Subcutaneous abdominal adipose tissue (tissue), 5 donors: ENCODE measurements at regions not wholly inside any gene's neighbourhood (a gene's known extent, or its start where the extent isn't known, plus 50 kb on each side); places are given as distances from the start of the nearest gene placed in this dataset.
A peak's percentile ranks its signal among the peaks of the same experiment; 100 is the strongest.

Source experiments
- H3K27ac ChIP-seq: one replicate; pipeline ENCODE4 v1.7.0; 2013; ENCODE audit warnings: low read depth, mild to moderate bottlenecking, inconsistent platforms, low read length, moderate library complexity
- H3K27me3 ChIP-seq, 5 donors: one replicate each; pipeline ENCODE4 v1.7.0; 2013; ENCODE audit warnings: low read length in 5 of 5, inconsistent platforms in 1 of 5; ENCODE audit not compliant: control insufficient read depth in 5 of 5, insufficient read depth in 4 of 5
- H3K36me3 ChIP-seq, 5 donors: one replicate each; pipeline ENCODE4 v1.7.0; 2013; ENCODE audit warnings: low read length in 5 of 5; ENCODE audit not compliant: control insufficient read depth in 5 of 5, insufficient read depth in 5 of 5
- H3K4me1 ChIP-seq, 5 donors: one replicate each; pipeline ENCODE4 v1.7.0; 2013; ENCODE audit warnings: low read length in 5 of 5, mild to moderate bottlenecking in 3 of 5, moderate library complexity in 1 of 5; ENCODE audit not compliant: control insufficient read depth in 5 of 5, insufficient read depth in 5 of 5
- H3K4me3 ChIP-seq, 5 donors: one replicate each; pipeline ENCODE4 v1.7.0; 2013; ENCODE audit warnings: low read length in 5 of 5, low read depth in 1 of 5
- H3K9ac ChIP-seq, 5 donors: one replicate each; pipeline ENCODE4 v1.7.0; 2013; ENCODE audit warnings: low read length in 5 of 5, mild to moderate bottlenecking in 4 of 5, moderate library complexity in 3 of 5
- H3K9me3 ChIP-seq, 5 donors: one replicate each; pipeline ENCODE4 v1.7.0; 2013; ENCODE audit warnings: low read length in 5 of 5; ENCODE audit not compliant: control insufficient read depth in 5 of 5
- donor health status: healthy.
- donor health status: healthy.
- donor health status: healthy.
- donor health status: healthy.
- donor health status: healthy.

GRCh38 chr5:4928409-4928808 lies 211.7 kb upstream of the ADAMTS16 start:
- Histone ChIP-seq H3K27me3 (no peaks in the 10 kb centered on the region), H3K4me3 (no peak overlapping the region), H3K9me3 (peaks cover 0 to 5% (median 0%) of the 10 kb centered on the region in 5 donors), H3K4me1 (peaks cover 0 to 28% (median 6%) of the 10 kb centered on the region in 5 donors), H3K9ac (no peak overlapping the region), H3K27ac (no peak overlapping the region), H3K36me3 (no peaks in the 10 kb centered on the region)

- Histone ChIP-seq H3K9me3 (peaks cover 0 to 5% (median 0%) of the 10 kb centered on the region in 5 donors), H3K9ac (no peak overlapping the region), H3K36me3 (no peaks in the 10 kb centered on the region), H3K4me3 (no peak overlapping the region), H3K4me1 (peaks cover 0 to 28% (median 6%) of the 10 kb centered on the region in 5 donors), H3K27me3 (no peaks in the 10 kb centered on the region), H3K27ac (no peak overlapping the region)
These were observed 211.0 kb upstream of the ADAMTS16 start for GRCh38 chr5:4929092-4929655.

- Histone ChIP-seq H3K27ac (no peak overlapping the region), H3K4me1 (peaks cover 0 to 25% (median 15%) of the 10 kb centered on the region in 5 donors), H3K27me3 (no peaks in the 10 kb centered on the region), H3K9ac (no peak overlapping the region), H3K4me3 (no peak overlapping the region), H3K9me3 (no peaks in the 10 kb centered on the region), H3K36me3 (no peaks in the 10 kb centered on the region)
These were observed 200.9 kb upstream of the ADAMTS16 start for GRCh38 chr5:4939042-4939781.

GRCh38 chr5:4941161-4941560 lies 199.0 kb upstream of the ADAMTS16 start:
- peaks cover 0 to 25% (median 12%) of the 10 kb centered on the region in 5 donors for H3K4me1 ChIP-seq
- no peak overlapping the region for H3K4me3 ChIP-seq
- H3K27me3 ChIP-seq, result no peaks in the 10 kb centered on the region
- H3K27ac ChIP-seq, result no peak overlapping the region
- H3K9me3 ChIP-seq, result no peaks in the 10 kb centered on the region
- H3K9ac ChIP-seq, result no peak overlapping the region
- no peaks in the 10 kb centered on the region for H3K36me3 ChIP-seq

- Histone ChIP-seq H3K9ac (peak overlapping the region in 1 of 5 donors; percentile 30), H3K27ac (no peak overlapping the region), H3K4me3 (peak overlapping the region; percentile 33 to 55 (median 36)), H3K4me1 (peaks cover 0 to 24% (median 9%) of the 10 kb centered on the region in 5 donors), H3K27me3 (no peaks in the 10 kb centered on the region), H3K36me3 (no peaks in the 10 kb centered on the region), H3K9me3 (no peaks in the 10 kb centered on the region)
These were observed 197.9 kb upstream of the ADAMTS16 start for GRCh38 chr5:4941957-4942830.

GRCh38 chr5:4942831-4943178 lies 197.3 kb upstream of the ADAMTS16 start:
- no peaks in the 10 kb centered on the region for H3K9me3 ChIP-seq
- no peak overlapping the region for H3K27ac ChIP-seq
- H3K4me1 ChIP-seq, result peaks cover 0 to 29% (median 13%) of the 10 kb centered on the region in 5 donors
- H3K36me3 ChIP-seq, result no peaks in the 10 kb centered on the region
- H3K27me3 ChIP-seq, result no peaks in the 10 kb centered on the region
- H3K9ac ChIP-seq, result no peak overlapping the region
- no peak overlapping the region for H3K4me3 ChIP-seq

- Histone ChIP-seq H3K4me3 (no peak overlapping the region), H3K9ac (no peak overlapping the region), H3K9me3 (no peaks in the 10 kb centered on the region), H3K27me3 (no peaks in the 10 kb centered on the region), H3K27ac (no peak overlapping the region), H3K36me3 (no peaks in the 10 kb centered on the region), H3K4me1 (peaks cover 0 to 53% (median 34%) of the 10 kb centered on the region in 5 donors)
These were observed 194.8 kb upstream of the ADAMTS16 start for GRCh38 chr5:4945296-4945695.

GRCh38 chr5:4947106-4947505 lies 193.0 kb upstream of the ADAMTS16 start:
- Histone ChIP-seq H3K9me3 (no peaks in the 10 kb centered on the region), H3K9ac (no peak overlapping the region), H3K27ac (peak overlapping the region; percentile 97), H3K27me3 (no peaks in the 10 kb centered on the region), H3K4me3 (no peak overlapping the region), H3K4me1 (peaks cover 0 to 66% (median 44%) of the 10 kb centered on the region in 5 donors), H3K36me3 (no peaks in the 10 kb centered on the region)

- peak overlapping the region; percentile 97 for H3K27ac ChIP-seq
- no peaks in the 10 kb centered on the region for H3K36me3 ChIP-seq
- H3K27me3 ChIP-seq, result no peaks in the 10 kb centered on the region
- H3K9me3 ChIP-seq, result no peaks in the 10 kb centered on the region
- H3K4me1 ChIP-seq, result peaks cover 0 to 66% (median 43%) of the 10 kb centered on the region in 5 donors
- peak overlapping the region in 4 of 5 donors; percentile 10 to 73 (median 43) for H3K9ac ChIP-seq
- no peak overlapping the region for H3K4me3 ChIP-seq
These were observed 192.1 kb upstream of the ADAMTS16 start for GRCh38 chr5:4947893-4948536.
